H1 (cell line): ENCODE measurements at regions not wholly inside any gene's neighbourhood (a gene's known extent, or its start where the extent isn't known, plus 50 kb on each side); places are given as distances from the start of the nearest gene placed in this dataset.

Experiments
- CTCF ChIA-PET: fragments of 300-600 bp; sonication (Branson Sonifier 250); formaldehyde crosslinking; loops from one replicate; lab custom pipeline; 2021; ENCODE audit not compliant: partially characterized antibody; lab: Charles Lee
- POLR2A ChIA-PET: fragments of 300-600 bp; sonication (Branson Sonifier 250); formaldehyde crosslinking; loops from one replicate; lab custom pipeline; 2021; ENCODE audit warnings: inconsistent platforms; ENCODE audit not compliant: partially characterized antibody; lab: Charles Lee
- DNase-seq, 2 experiments: peaks; one replicate each; pipeline versions ENCODE4 v3.0.0 to v3.0.0-alpha.2; 2010 to 2022; ENCODE audit warnings: low spot score in 2 of 2, low read depth in 1 of 2, mixed read lengths in 1 of 2
- FAIRE-seq: peaks from 2 replicates; lab custom pipeline; 2011; peaks lifted over from hg19 to GRCh38; lab: Jason Lieb, UNC
- H2AFZ ChIP-seq: 2 replicates; pipeline ENCODE4 v1.8.1; 2012; ENCODE audit warnings: low read length, inconsistent platforms
- H2AK5ac ChIP-seq: 2 replicates; pipeline ENCODE4 v1.6.1; 2013; ENCODE audit warnings: low read depth, low read length
- H2BK120ac ChIP-seq: replicated peaks from 2 replicates; pipeline ENCODE3; 2013; ENCODE audit warnings: low read depth, low read length, inconsistent platforms
- H2BK12ac ChIP-seq: 2 replicates; pipeline ENCODE4 v1.6.1; 2013; ENCODE audit warnings: low read depth, low read length
- H2BK15ac ChIP-seq: 2 replicates; pipeline ENCODE4 v1.6.1; 2013; ENCODE audit warnings: low read length
- H2BK20ac ChIP-seq: 2 replicates; pipeline ENCODE4 v1.6.1; 2013; ENCODE audit warnings: low read length
- H2BK5ac ChIP-seq: 2 replicates; pipeline ENCODE4 v1.6.1; 2013; ENCODE audit warnings: low read depth, low read length
- H3K14ac ChIP-seq: 2 replicates; pipeline ENCODE4 v1.6.1; 2013; ENCODE audit warnings: inconsistent platforms; ENCODE audit not compliant: insufficient read length
- H3K18ac ChIP-seq: 2 replicates; pipeline ENCODE4 v1.6.1; 2013; ENCODE audit warnings: low read length; ENCODE audit errors: extremely low read depth
- H3K23ac ChIP-seq: 2 replicates; pipeline ENCODE4 v1.6.1; 2013; ENCODE audit warnings: inconsistent platforms; ENCODE audit not compliant: insufficient read length
- H3K23me2 ChIP-seq: 2 replicates; pipeline ENCODE4 v1.6.1; 2013; ENCODE audit warnings: low read depth, low read length
- H3K27ac ChIP-seq: 2 replicates; pipeline ENCODE4 v1.6.1; 2011; ENCODE audit warnings: low read depth, low read length, inconsistent platforms
- H3K27me3 ChIP-seq, 4 experiments: replicated peaks in 1 of 4; 1 replicate in 1 of 4; 2 replicates in 3 of 4; pipeline versions ENCODE4 v1.6.1 to v1.8.1; 2011 to 2013; ENCODE audit warnings: low read length in 3 of 4, mild to moderate bottlenecking in 3 of 4, inconsistent platforms in 2 of 4, mixed read lengths in 2 of 4, moderate library complexity in 1 of 4; ENCODE audit not compliant: control insufficient read depth in 3 of 4, insufficient read depth in 3 of 4; ENCODE audit errors: extremely low read depth in 1 of 4
- H3K36me3 ChIP-seq, 4 experiments: 2 replicates each; pipeline versions ENCODE4 v1.6.1 to v1.8.1; 2011 to 2013; ENCODE audit warnings: mild to moderate bottlenecking in 4 of 4, low read length in 3 of 4, moderate library complexity in 2 of 4, control low read depth in 1 of 4, inconsistent platforms in 1 of 4; ENCODE audit not compliant: insufficient read depth in 4 of 4, control insufficient read depth in 2 of 4
- H3K4ac ChIP-seq: replicated peaks from 2 replicates; pipeline ENCODE3; 2013; ENCODE audit warnings: low read length, low read depth, mixed read lengths, inconsistent platforms; ENCODE audit not compliant: insufficient read length
- H3K4me1 ChIP-seq, 4 experiments: replicated peaks in 1 of 4; 1 replicate in 1 of 4; 2 replicates in 3 of 4; pipeline versions ENCODE4 v1.6.1 to v1.8.1; 2011 to 2013; ENCODE audit warnings: low read length in 3 of 4, inconsistent platforms in 2 of 4, mixed read lengths in 1 of 4; ENCODE audit not compliant: insufficient read depth in 4 of 4, control insufficient read depth in 3 of 4
- H3K4me2 ChIP-seq, 2 experiments: 2 replicates each; pipeline versions ENCODE4 v1.6.1 to v1.8.1; 2011 to 2013; ENCODE audit warnings: low read depth in 2 of 2, low read length in 2 of 2, control low read depth in 1 of 2, inconsistent platforms in 1 of 2, mild to moderate bottlenecking in 1 of 2; ENCODE audit not compliant: insufficient read depth in 1 of 2
- H3K4me3 ChIP-seq, 4 experiments: fragments of 200-600, 300-600 bp in 1 of 4; sonication (generic), shearing (Covaris generic), sonication (Bioruptor Twin) in 1 of 4; 2 replicates each; pipeline versions ENCODE4 v1.5.1 to v1.8.1; 2011 to 2016; ENCODE audit warnings: low read length in 4 of 4, low read depth in 3 of 4, control low read depth in 2 of 4, inconsistent platforms in 2 of 4, mild to moderate bottlenecking in 2 of 4, mixed read lengths in 1 of 4, moderate library complexity in 1 of 4; ENCODE audit not compliant: insufficient read depth in 2 of 4; ENCODE audit errors: extremely low read depth in 1 of 4
- H3K56ac ChIP-seq: replicated peaks from 2 replicates; pipeline ENCODE3; 2013; ENCODE audit warnings: low read depth, mild to moderate bottlenecking, mixed read lengths, low read length, inconsistent platforms; ENCODE audit not compliant: insufficient read length
- H3K79me1 ChIP-seq: 2 replicates; pipeline ENCODE4 v1.6.1; 2013; ENCODE audit warnings: low read depth, low read length, control low read depth
- H3K79me2 ChIP-seq, 2 experiments: 2 replicates each; pipeline versions ENCODE4 v1.6.1 to v1.8.1; 2012 to 2013; ENCODE audit warnings: low read length in 2 of 2, mild to moderate bottlenecking in 2 of 2, inconsistent platforms in 1 of 2; ENCODE audit not compliant: insufficient read depth in 2 of 2, control insufficient read depth in 1 of 2
- H3K9ac ChIP-seq, 4 experiments: replicated peaks in 1 of 4; 1 replicate in 1 of 4; 2 replicates in 3 of 4; pipeline versions ENCODE4 v1.6.1 to v1.8.1; 2011 to 2013; ENCODE audit warnings: low read depth in 3 of 4, low read length in 3 of 4, control low read depth in 2 of 4, mild to moderate bottlenecking in 2 of 4, moderate library complexity in 2 of 4, inconsistent platforms in 1 of 4; ENCODE audit errors: extremely low read depth in 1 of 4
- H3K9me3 ChIP-seq, 2 experiments: 2 replicates each; pipeline versions ENCODE4 v1.6.1 to v1.8.1; 2012 to 2013; ENCODE audit warnings: mild to moderate bottlenecking in 2 of 2, moderate library complexity in 2 of 2, control low read depth in 1 of 2, inconsistent platforms in 1 of 2, low read depth in 1 of 2, low read length in 1 of 2, mixed read lengths in 1 of 2; ENCODE audit not compliant: insufficient read depth in 2 of 2
- H4K20me1 ChIP-seq, 2 experiments: replicated peaks in 1 of 2; 2 replicates each; pipeline versions ENCODE3 to v1.8.1; 2011 to 2013; ENCODE audit warnings: inconsistent platforms in 2 of 2, low read length in 2 of 2, mild to moderate bottlenecking in 1 of 2; ENCODE audit not compliant: insufficient read depth in 2 of 2, control insufficient read depth in 1 of 2
- H4K5ac ChIP-seq: 2 replicates; pipeline ENCODE4 v1.6.1; 2013; ENCODE audit warnings: low read length, low read depth, mixed read lengths, inconsistent platforms; ENCODE audit not compliant: insufficient read length
- H4K8ac ChIP-seq: 2 replicates; pipeline ENCODE4 v1.8.0; 2013; ENCODE audit warnings: mild to moderate bottlenecking, moderate library complexity, low read length, inconsistent platforms; ENCODE audit not compliant: insufficient read depth; ENCODE audit errors: extremely low read depth
- H4K91ac ChIP-seq: replicated peaks from 2 replicates; pipeline ENCODE3; 2013; ENCODE audit warnings: low read length, mixed read lengths, inconsistent platforms; ENCODE audit not compliant: insufficient read length
- CHD2 ChIP-seq: IDR thresholded peaks from 2 replicates; pipeline ENCODE4 v1.6.1; 2012; ENCODE audit warnings: low read length, improper control_type of control experiment
- GABPA ChIP-seq: IDR thresholded peaks from 2 replicates; pipeline ENCODE4 v1.6.1; 2011; ENCODE audit warnings: mild to moderate bottlenecking, low read length, moderate library complexity, borderline replicate concordance; ENCODE audit not compliant: insufficient read depth
- JUND ChIP-seq: IDR thresholded peaks from 2 replicates; pipeline ENCODE4 v1.6.1; 2011; ENCODE audit warnings: mild to moderate bottlenecking, improper control_type of control experiment, low read length
- SIN3A ChIP-seq, 2 experiments: IDR thresholded peaks in 1 of 2; conservative IDR thresholded peaks in 1 of 2; 2 replicates each; pipeline ENCODE4 v1.6.1; 2011 to 2012; ENCODE audit warnings: low read length in 2 of 2, improper control_type of control experiment in 1 of 2, low read depth in 1 of 2, mild to moderate bottlenecking in 1 of 2
- SIRT6 ChIP-seq: IDR thresholded peaks from one replicate; pipeline ENCODE4 v1.7.1; 2012; ENCODE audit warnings: low read length, inconsistent platforms
- USF2 ChIP-seq: IDR thresholded peaks from 2 replicates; pipeline ENCODE4 v1.6.1; 2011; ENCODE audit warnings: low read length, improper control_type of control experiment

- H3K27ac ChIP-seq, result no peak overlapping the region
- FAIRE-seq, result no peak
These were observed 331.2 kb downstream of the SPRY2 start for GRCh38 chr13:80009760-80010159.

More at GRCh38 chr13:80009760-80010159, 331.2 kb downstream of the SPRY2 start:
- ChIA-PET POLR2A (no interaction called here), CTCF (interaction anchor here (0.7 kb wide), 1 partner anchor 427 kb away, joined by 3 read pairs; no protein-coding TSS in a partner anchor)
- H3K27me3 ChIP-seq, result no peaks in the 10 kb centered on the region
- no peaks in the 10 kb centered on the region for H3K4me1 ChIP-seq
- no peaks in the 10 kb centered on the region for H3K36me3 ChIP-seq
- no peak overlapping the region for H3K4me3 ChIP-seq
- no peaks in the 10 kb centered on the region for H3K9me3 ChIP-seq
- H4K91ac ChIP-seq, result no peak overlapping the region
- no peak overlapping the region for H2BK5ac ChIP-seq
- no peak overlapping the region for H3K18ac ChIP-seq
- TF ChIP-seq GABPA (no peak), CHD2 (no peak), JUND (no peak), USF2 (no peak), SIN3A (conservative IDR thresholded peaks at IDR 0.05 in 1 of 2, IDR thresholded peaks at IDR 0.05 in 1 of 2; ENCODE audit: low read depth in 1 of 2, low read length in 2 of 2) (no peak), SIRT6 (no peak)
- TF ChIP-seq, all 59 proteins: peak for 0
- Histone ChIP-seq H2BK20ac (no peak overlapping the region), H3K23me2 (no peaks in the 10 kb centered on the region), H3K79me1 (no peaks in the 10 kb centered on the region), H2BK120ac (no peak overlapping the region), H4K8ac (no peak overlapping the region), H4K5ac (no peak overlapping the region), H3K9ac (no peak overlapping the region), H3K4ac (no peak overlapping the region), H3K23ac (no peak overlapping the region), H4K20me1 (no peaks in the 10 kb centered on the region), H3K4me2 (no peak overlapping the region), H3K56ac (no peak overlapping the region), H2BK12ac (no peak overlapping the region), H3K14ac (no peak overlapping the region), H2AK5ac (no peak overlapping the region), H2BK15ac (no peak overlapping the region), H3K79me2 (no peaks in the 10 kb centered on the region), H2AFZ (no peak overlapping the region)
- no peak for DNase-seq
